GM23338 (cell line): ENCODE measurements at regions not wholly inside any gene's neighbourhood (a gene's known extent, or its start where the extent isn't known, plus 50 kb on each side); places are given as distances from the start of the nearest gene placed in this dataset.

Experiments
- ATAC-seq: fragments of 200-7000 bp; cut with Tn5 transposase; 3 replicates; pipeline ENCODE4 v1.9.1; 2020
- DNase-seq: peaks from one replicate; pipeline ENCODE4 v3.0.0-alpha.2; 2015; ENCODE audit warnings: low spot score
- H2AFZ ChIP-seq: fragments of 200-600 bp; sonication (generic); 2 replicates; pipeline ENCODE4 v1.8.0; 2016; ENCODE audit warnings: antibody characterized with exemption, mild to moderate bottlenecking, moderate library complexity
- H3F3A ChIP-seq: fragments of 200-600 bp; sonication (generic); replicated peaks from 2 replicates; pipeline ENCODE4 v1.8.0; 2017; ENCODE audit warnings: antibody characterized with exemption, mixed run types, low read depth
- H3K27ac ChIP-seq: fragments of 200-600 bp; sonication (generic); 2 replicates; pipeline ENCODE4 v1.6.1; 2016; ENCODE audit warnings: low read depth
- H3K27me3 ChIP-seq: fragments of 200-600 bp; sonication (generic); 2 replicates; pipeline ENCODE4 v1.8.0; 2016; ENCODE audit warnings: mild to moderate bottlenecking, mixed run types, moderate library complexity; ENCODE audit not compliant: insufficient read depth
- H3K36me3 ChIP-seq: fragments of 200-600 bp; sonication (generic); 2 replicates; pipeline ENCODE4 v1.8.0; 2016; ENCODE audit warnings: mild to moderate bottlenecking; ENCODE audit not compliant: insufficient read depth
- H3K4me1 ChIP-seq: fragments of 200-600 bp; sonication (generic); 2 replicates; pipeline ENCODE4 v1.8.0; 2016; ENCODE audit warnings: mild to moderate bottlenecking, moderate library complexity; ENCODE audit not compliant: insufficient read depth
- H3K4me2 ChIP-seq: fragments of 200-600 bp; sonication (generic); 2 replicates; pipeline ENCODE4 v1.7.1; 2017; ENCODE audit warnings: mixed run types
- H3K4me3 ChIP-seq: fragments of 200-600 bp; sonication (generic); 2 replicates; pipeline ENCODE4 v1.6.1; 2016; ENCODE audit warnings: mixed run types
- H3K79me2 ChIP-seq: fragments of 200-600 bp; sonication (generic); replicated peaks from 2 replicates; pipeline ENCODE4 v1.8.0; 2017; ENCODE audit warnings: mild to moderate bottlenecking; ENCODE audit not compliant: insufficient read depth
- H3K9me2 ChIP-seq: fragments of 200-600 bp; sonication (generic); 2 replicates; pipeline ENCODE4 v1.8.0; 2017; ENCODE audit not compliant: insufficient read depth
- H4K20me1 ChIP-seq: fragments of 200-600 bp; sonication (generic); replicated peaks from 2 replicates; pipeline ENCODE4 v1.8.0; 2017; ENCODE audit warnings: mild to moderate bottlenecking; ENCODE audit not compliant: insufficient read depth
- H3K27ac Mint-ChIP-seq: 2 replicates; pipeline ENCODE4 v1.8.0; 2020; ENCODE audit warnings: inconsistent platforms, mild to moderate bottlenecking, moderate library complexity, mixed read lengths
- H3K27me3 Mint-ChIP-seq: 3 replicates; pipeline ENCODE4 v1.8.0; 2022; ENCODE audit warnings: low read depth, mild to moderate bottlenecking, moderate library complexity, mixed read lengths, inconsistent platforms; ENCODE audit not compliant: insufficient read depth, poor library complexity
- H3K36me3 Mint-ChIP-seq: 3 replicates; pipeline ENCODE4 v1.8.0; 2021; ENCODE audit warnings: low read depth, mild to moderate bottlenecking, inconsistent platforms, moderate library complexity, mixed read lengths
- H3K4me1 Mint-ChIP-seq: 3 replicates; pipeline ENCODE4 v1.8.0; 2020; ENCODE audit warnings: mild to moderate bottlenecking, inconsistent platforms, mixed read lengths
- H3K4me3 Mint-ChIP-seq: 3 replicates; pipeline ENCODE4 v1.8.0; 2021; ENCODE audit warnings: moderate library complexity, mild to moderate bottlenecking, inconsistent platforms, mixed read lengths
- H3K9me3 Mint-ChIP-seq: 3 replicates; pipeline ENCODE4 v1.8.0; 2020; ENCODE audit warnings: moderate library complexity, mild to moderate bottlenecking, inconsistent platforms, mixed read lengths
- EZH2 ChIP-seq: fragments of 200-600 bp; sonication (generic); IDR thresholded peaks from one replicate; pipeline ENCODE4 v1.8.0; 2017; ENCODE audit warnings: antibody characterized with exemption, mild to moderate bottlenecking, low read depth; ENCODE audit not compliant: unreplicated experiment
- NANOG ChIP-seq: IDR thresholded peaks from 2 replicates; pipeline ENCODE4 v1.6.1; 2016; ENCODE audit warnings: antibody characterized with exemption, borderline replicate concordance
- POLR2AphosphoS5 ChIP-seq: IDR thresholded peaks from 2 replicates; pipeline ENCODE4 v1.6.1; 2016; ENCODE audit warnings: antibody characterized with exemption, low read depth
- STAT1 ChIP-seq: IDR thresholded peaks from one replicate; pipeline ENCODE4 v1.6.1; 2016; ENCODE audit warnings: antibody characterized with exemption; ENCODE audit not compliant: unreplicated experiment
- TF ChIP-seq, protein P1 (sequence below): IDR thresholded peaks from one replicate; pipeline ENCODE4 v1.6.1; 2018; ENCODE audit warnings: antibody characterized with exemption; ENCODE audit not compliant: unreplicated experiment
- TF ChIP-seq, protein P2 (sequence below): IDR thresholded peaks from 2 replicates; pipeline ENCODE4 v1.6.1; 2016; ENCODE audit warnings: antibody characterized with exemption
- TF ChIP-seq, protein P3 (sequence below), 2 experiments: fragments of 200-600 bp in 1 of 2; sonication (generic) in 1 of 2; conservative IDR thresholded peaks; 2 replicates each; pipeline versions ENCODE4 v1.5.1 to v1.6.1; 2016 to 2017; ENCODE audit warnings: antibody characterized with exemption in 2 of 2, low read depth in 2 of 2, mild to moderate bottlenecking in 2 of 2, moderate library complexity in 1 of 2
- TF ChIP-seq, protein P4 (sequence below): fragments of 250-450 bp; sonication (Bioruptor Pico); IDR thresholded peaks from 2 replicates; pipeline ENCODE4 v1.5.0; 2020; ENCODE audit warnings: mild to moderate bottlenecking, moderate library complexity

DNA sequence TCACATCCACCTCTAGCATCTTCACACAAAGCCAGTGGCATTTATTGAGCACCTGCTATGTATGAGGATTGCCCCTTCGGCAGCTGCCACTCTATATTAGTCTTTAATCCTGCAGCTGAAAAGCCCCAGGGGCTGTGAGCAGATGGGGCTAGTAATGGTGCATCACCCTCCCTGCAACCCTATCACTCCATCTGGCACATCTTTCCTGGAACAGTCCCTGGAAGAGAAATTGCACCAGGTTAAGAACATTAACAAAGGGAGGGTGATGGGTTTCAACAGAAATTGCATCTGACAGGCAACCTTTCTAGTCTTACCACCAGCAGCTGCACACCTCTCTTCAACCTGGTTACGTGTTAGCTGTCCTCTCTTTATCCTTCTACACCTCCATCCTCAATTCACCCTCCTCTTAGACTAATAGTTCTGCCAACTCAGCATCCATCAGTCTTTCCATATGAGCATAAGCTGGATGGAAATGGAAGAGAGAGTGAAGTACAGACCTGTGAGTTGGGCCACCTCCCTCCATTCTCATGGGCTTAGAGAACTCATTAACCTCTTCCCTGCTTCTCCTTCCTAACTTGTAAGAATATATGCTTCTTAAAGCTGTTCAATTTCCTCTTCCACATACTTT lies 168.6 kb upstream of the NEBL start:
- H3K36me3 Mint-ChIP-seq: no peaks in the 10 kb centered on the region
- no peak for DNase-seq

More for the DNA sequence above, 168.6 kb upstream of the NEBL start:
- Histone ChIP-seq H3K9me2 (no peaks in the 10 kb centered on the region), H3K4me3 (no peak overlapping the region), H3K36me3 (no peaks in the 10 kb centered on the region), H3F3A (no peaks in the 10 kb centered on the region), H2AFZ (no peak overlapping the region), H3K4me2 (no peak overlapping the region), H3K4me1 (0 out of 2 replicates have a peak, but pooled peaks cover 2% of the 10 kb centered on the region), H4K20me1 (no peaks in the 10 kb centered on the region), H3K27ac (no peak overlapping the region), H3K27me3 (no peaks in the 10 kb centered on the region), H3K79me2 (no peaks in the 10 kb centered on the region)
- TF ChIP-seq POLR2AphosphoS5 (no peak), STAT1 (no peak), NANOG (no peak), EZH2 (no peak)
- TF ChIP-seq, protein P1, sequence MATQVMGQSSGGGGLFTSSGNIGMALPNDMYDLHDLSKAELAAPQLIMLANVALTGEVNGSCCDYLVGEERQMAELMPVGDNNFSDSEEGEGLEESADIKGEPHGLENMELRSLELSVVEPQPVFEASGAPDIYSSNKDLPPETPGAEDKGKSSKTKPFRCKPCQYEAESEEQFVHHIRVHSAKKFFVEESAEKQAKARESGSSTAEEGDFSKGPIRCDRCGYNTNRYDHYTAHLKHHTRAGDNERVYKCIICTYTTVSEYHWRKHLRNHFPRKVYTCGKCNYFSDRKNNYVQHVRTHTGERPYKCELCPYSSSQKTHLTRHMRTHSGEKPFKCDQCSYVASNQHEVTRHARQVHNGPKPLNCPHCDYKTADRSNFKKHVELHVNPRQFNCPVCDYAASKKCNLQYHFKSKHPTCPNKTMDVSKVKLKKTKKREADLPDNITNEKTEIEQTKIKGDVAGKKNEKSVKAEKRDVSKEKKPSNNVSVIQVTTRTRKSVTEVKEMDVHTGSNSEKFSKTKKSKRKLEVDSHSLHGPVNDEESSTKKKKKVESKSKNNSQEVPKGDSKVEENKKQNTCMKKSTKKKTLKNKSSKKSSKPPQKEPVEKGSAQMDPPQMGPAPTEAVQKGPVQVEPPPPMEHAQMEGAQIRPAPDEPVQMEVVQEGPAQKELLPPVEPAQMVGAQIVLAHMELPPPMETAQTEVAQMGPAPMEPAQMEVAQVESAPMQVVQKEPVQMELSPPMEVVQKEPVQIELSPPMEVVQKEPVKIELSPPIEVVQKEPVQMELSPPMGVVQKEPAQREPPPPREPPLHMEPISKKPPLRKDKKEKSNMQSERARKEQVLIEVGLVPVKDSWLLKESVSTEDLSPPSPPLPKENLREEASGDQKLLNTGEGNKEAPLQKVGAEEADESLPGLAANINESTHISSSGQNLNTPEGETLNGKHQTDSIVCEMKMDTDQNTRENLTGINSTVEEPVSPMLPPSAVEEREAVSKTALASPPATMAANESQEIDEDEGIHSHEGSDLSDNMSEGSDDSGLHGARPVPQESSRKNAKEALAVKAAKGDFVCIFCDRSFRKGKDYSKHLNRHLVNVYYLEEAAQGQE: no peak
- TF ChIP-seq, protein P2, sequence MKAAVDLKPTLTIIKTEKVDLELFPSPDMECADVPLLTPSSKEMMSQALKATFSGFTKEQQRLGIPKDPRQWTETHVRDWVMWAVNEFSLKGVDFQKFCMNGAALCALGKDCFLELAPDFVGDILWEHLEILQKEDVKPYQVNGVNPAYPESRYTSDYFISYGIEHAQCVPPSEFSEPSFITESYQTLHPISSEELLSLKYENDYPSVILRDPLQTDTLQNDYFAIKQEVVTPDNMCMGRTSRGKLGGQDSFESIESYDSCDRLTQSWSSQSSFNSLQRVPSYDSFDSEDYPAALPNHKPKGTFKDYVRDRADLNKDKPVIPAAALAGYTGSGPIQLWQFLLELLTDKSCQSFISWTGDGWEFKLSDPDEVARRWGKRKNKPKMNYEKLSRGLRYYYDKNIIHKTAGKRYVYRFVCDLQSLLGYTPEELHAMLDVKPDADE: no peak
- TF ChIP-seq, protein P3, sequence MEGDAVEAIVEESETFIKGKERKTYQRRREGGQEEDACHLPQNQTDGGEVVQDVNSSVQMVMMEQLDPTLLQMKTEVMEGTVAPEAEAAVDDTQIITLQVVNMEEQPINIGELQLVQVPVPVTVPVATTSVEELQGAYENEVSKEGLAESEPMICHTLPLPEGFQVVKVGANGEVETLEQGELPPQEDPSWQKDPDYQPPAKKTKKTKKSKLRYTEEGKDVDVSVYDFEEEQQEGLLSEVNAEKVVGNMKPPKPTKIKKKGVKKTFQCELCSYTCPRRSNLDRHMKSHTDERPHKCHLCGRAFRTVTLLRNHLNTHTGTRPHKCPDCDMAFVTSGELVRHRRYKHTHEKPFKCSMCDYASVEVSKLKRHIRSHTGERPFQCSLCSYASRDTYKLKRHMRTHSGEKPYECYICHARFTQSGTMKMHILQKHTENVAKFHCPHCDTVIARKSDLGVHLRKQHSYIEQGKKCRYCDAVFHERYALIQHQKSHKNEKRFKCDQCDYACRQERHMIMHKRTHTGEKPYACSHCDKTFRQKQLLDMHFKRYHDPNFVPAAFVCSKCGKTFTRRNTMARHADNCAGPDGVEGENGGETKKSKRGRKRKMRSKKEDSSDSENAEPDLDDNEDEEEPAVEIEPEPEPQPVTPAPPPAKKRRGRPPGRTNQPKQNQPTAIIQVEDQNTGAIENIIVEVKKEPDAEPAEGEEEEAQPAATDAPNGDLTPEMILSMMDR (conservative IDR thresholded peaks at IDR 0.05; ENCODE audit: low read depth in 2 of 2): no peak
- TF ChIP-seq, protein P4, sequence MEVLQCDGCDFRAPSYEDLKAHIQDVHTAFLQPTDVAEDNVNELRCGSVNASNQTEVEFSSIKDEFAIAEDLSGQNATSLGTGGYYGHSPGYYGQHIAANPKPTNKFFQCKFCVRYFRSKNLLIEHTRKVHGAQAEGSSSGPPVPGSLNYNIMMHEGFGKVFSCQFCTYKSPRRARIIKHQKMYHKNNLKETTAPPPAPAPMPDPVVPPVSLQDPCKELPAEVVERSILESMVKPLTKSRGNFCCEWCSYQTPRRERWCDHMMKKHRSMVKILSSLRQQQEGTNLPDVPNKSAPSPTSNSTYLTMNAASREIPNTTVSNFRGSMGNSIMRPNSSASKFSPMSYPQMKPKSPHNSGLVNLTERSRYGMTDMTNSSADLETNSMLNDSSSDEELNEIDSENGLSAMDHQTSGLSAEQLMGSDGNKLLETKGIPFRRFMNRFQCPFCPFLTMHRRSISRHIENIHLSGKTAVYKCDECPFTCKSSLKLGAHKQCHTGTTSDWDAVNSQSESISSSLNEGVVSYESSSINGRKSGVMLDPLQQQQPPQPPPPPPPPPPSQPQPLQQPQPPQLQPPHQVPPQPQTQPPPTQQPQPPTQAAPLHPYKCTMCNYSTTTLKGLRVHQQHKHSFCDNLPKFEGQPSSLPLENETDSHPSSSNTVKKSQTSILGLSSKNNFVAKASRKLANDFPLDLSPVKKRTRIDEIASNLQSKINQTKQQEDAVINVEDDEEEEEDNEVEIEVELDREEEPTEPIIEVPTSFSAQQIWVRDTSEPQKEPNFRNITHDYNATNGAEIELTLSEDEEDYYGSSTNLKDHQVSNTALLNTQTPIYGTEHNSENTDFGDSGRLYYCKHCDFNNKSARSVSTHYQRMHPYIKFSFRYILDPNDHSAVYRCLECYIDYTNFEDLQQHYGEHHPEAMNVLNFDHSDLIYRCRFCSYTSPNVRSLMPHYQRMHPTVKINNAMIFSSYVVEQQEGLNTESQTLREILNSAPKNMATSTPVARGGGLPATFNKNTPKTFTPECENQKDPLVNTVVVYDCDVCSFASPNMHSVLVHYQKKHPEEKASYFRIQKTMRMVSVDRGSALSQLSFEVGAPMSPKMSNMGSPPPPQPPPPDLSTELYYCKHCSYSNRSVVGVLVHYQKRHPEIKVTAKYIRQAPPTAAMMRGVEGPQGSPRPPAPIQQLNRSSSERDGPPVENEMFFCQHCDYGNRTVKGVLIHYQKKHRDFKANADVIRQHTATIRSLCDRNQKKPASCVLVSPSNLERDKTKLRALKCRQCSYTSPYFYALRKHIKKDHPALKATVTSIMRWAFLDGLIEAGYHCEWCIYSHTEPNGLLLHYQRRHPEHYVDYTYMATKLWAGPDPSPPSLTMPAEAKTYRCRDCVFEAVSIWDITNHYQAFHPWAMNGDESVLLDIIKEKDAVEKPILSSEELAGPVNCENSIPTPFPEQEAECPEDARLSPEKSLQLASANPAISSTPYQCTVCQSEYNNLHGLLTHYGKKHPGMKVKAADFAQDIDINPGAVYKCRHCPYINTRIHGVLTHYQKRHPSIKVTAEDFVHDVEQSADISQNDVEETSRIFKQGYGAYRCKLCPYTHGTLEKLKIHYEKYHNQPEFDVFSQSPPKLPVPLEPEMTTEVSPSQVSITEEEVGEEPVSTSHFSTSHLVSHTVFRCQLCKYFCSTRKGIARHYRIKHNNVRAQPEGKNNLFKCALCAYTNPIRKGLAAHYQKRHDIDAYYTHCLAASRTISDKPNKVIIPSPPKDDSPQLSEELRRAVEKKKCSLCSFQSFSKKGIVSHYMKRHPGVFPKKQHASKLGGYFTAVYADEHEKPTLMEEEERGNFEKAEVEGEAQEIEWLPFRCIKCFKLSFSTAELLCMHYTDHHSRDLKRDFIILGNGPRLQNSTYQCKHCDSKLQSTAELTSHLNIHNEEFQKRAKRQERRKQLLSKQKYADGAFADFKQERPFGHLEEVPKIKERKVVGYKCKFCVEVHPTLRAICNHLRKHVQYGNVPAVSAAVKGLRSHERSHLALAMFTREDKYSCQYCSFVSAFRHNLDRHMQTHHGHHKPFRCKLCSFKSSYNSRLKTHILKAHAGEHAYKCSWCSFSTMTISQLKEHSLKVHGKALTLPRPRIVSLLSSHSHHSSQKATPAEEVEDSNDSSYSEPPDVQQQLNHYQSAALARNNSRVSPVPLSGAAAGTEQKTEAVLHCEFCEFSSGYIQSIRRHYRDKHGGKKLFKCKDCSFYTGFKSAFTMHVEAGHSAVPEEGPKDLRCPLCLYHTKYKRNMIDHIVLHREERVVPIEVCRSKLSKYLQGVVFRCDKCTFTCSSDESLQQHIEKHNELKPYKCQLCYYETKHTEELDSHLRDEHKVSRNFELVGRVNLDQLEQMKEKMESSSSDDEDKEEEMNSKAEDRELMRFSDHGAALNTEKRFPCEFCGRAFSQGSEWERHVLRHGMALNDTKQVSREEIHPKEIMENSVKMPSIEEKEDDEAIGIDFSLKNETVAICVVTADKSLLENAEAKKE (CRISPR knock-in tag): no peak
- Mint-ChIP-seq H3K9me3 (no peaks in the 10 kb centered on the region), H3K27me3 (no peaks in the 10 kb centered on the region), H3K4me1 (peaks cover 9% of the 10 kb centered on the region), H3K27ac (no peak overlapping the region), H3K4me3 (no peak overlapping the region)
- no peak for ATAC-seq
